ENCODE measurements at regions not wholly inside any gene's neighbourhood (a gene's known extent, or its start where the extent isn't known, plus 50 kb on each side); places are given as distances from the start of the nearest gene placed in this dataset.

- TF ChIP-seq EP300 (IDR thresholded peaks at IDR 0.05) (no peak), CTCF (IDR thresholded peaks at IDR 0.05) (no peak)
These were observed 1115.3 kb downstream of the SORCS3 start for GRCh38 chr10:105756386-105756785.

Measured in esophagus muscularis mucosa (tissue), 3 donors.